HepG2 (cell line): ENCODE measurements at regions not wholly inside any gene's neighbourhood (a gene's known extent, or its start where the extent isn't known, plus 50 kb on each side); places are given as distances from the start of the nearest gene placed in this dataset.

Experiments used
- ATAC-seq: fragments of 200-7000 bp; cut with Tn5 transposase; 3 replicates; pipeline ENCODE4 v1.9.1; 2020; ENCODE audit warnings: mild to moderate bottlenecking, moderate library complexity
- BruUV-seq: library from RNA; stranded (reverse); fragments of 400-500 nt; replicated peaks from 2 replicates; lab custom pipeline; 2021; lab: Mats Ljungman, UMichigan
- CTCF ChIA-PET: fragments of 300-600 bp; formaldehyde crosslinking; extraction: SDS; loops from one replicate; lab custom pipeline; 2021; ENCODE audit warnings: low total read pairs, inconsistent platforms, low intra/inter-chr PET ratio; lab: Yijun Ruan, JAX
- POLR2A ChIA-PET: fragments of 350-600 bp; sonication (Branson Sonifier 250); formaldehyde crosslinking; loops from one replicate; lab custom pipeline; 2020; ENCODE audit warnings: antibody characterized with exemption, inconsistent platforms; lab: Yijun Ruan, JAX
- DNase-seq: peaks from one replicate; pipeline ENCODE4 v3.0.0-alpha.2; 2015; ENCODE audit warnings: low spot score
- FAIRE-seq: peaks from 3 replicates; lab custom pipeline; 2011; peaks lifted over from hg19 to GRCh38; lab: Jason Lieb, UNC
- H2AFZ ChIP-seq: one replicate; pipeline ENCODE4 v1.6.1; 2011; ENCODE audit warnings: low read length, inconsistent platforms
- H3K27ac ChIP-seq: fragments of 300-600 bp; 3 replicates; pipeline ENCODE4 v1.8.0; 2011; ENCODE audit warnings: mixed run types, mild to moderate bottlenecking, mixed read lengths, low read length, inconsistent platforms; ENCODE audit not compliant: insufficient read depth; ENCODE audit errors: extremely low read length
- H3K27me3 ChIP-seq, 2 experiments: fragments of 200-600 bp in 1 of 2; 2 replicates in 1 of 2; 3 replicates in 1 of 2; pipeline versions ENCODE4 v1.6.0 to v1.8.0; 2011; ENCODE audit warnings: low read length in 2 of 2, mild to moderate bottlenecking in 2 of 2, moderate library complexity in 2 of 2, inconsistent platforms in 1 of 2; ENCODE audit not compliant: insufficient read depth in 2 of 2, control insufficient read depth in 1 of 2
- H3K36me3 ChIP-seq, 2 experiments: fragments of 200-600 bp in 1 of 2; replicated peaks in 1 of 2; 2 replicates in 1 of 2; 3 replicates in 1 of 2; pipeline versions ENCODE4 v1.5.1 to v1.8.0; 2011; ENCODE audit warnings: low read length in 2 of 2, inconsistent platforms in 1 of 2; ENCODE audit not compliant: insufficient read depth in 2 of 2, control insufficient read depth in 1 of 2
- H3K4me1 ChIP-seq: 2 replicates; pipeline ENCODE4 v1.5.1; 2012; ENCODE audit warnings: low read length, inconsistent platforms; ENCODE audit not compliant: insufficient read depth
- H3K4me2 ChIP-seq: 2 replicates; pipeline ENCODE4 v1.6.0; 2011; ENCODE audit warnings: low read depth, low read length, inconsistent platforms
- H3K4me3 ChIP-seq, 3 experiments: fragments of 200-600 bp in 1 of 3; sonication (generic), shearing (Covaris generic) in 1 of 3; replicated peaks in 1 of 3; 2 replicates each; pipeline ENCODE4 v1.5.1; 2011 to 2016; ENCODE audit warnings: low read length in 3 of 3, inconsistent platforms in 2 of 3, low read depth in 2 of 3, mild to moderate bottlenecking in 2 of 3, control low read depth in 1 of 3, mixed read lengths in 1 of 3; ENCODE audit not compliant: insufficient read depth in 1 of 3
- H3K79me2 ChIP-seq: one replicate; pipeline ENCODE4 v1.6.1; 2011; ENCODE audit warnings: low read length, inconsistent platforms; ENCODE audit not compliant: insufficient read depth
- H3K9ac ChIP-seq: 2 replicates; pipeline ENCODE4 v1.6.0; 2011; ENCODE audit warnings: mild to moderate bottlenecking, low read depth, low read length, inconsistent platforms; ENCODE audit not compliant: insufficient read depth
- H3K9me3 ChIP-seq: 2 replicates; pipeline ENCODE4 v1.5.1; 2012; ENCODE audit warnings: mild to moderate bottlenecking, low read length
- H4K20me1 ChIP-seq: 2 replicates; pipeline ENCODE4 v1.6.0; 2011; ENCODE audit warnings: inconsistent platforms, mild to moderate bottlenecking, low read length, moderate library complexity; ENCODE audit not compliant: insufficient read depth
- CHD2 ChIP-seq: IDR thresholded peaks from 2 replicates; pipeline ENCODE4 v1.6.1; 2011; ENCODE audit warnings: low read depth, low read length, improper control_type of control experiment
- HNRNPH1 ChIP-seq: fragments of 200-400 bp; formaldehyde crosslinking; optimal IDR thresholded peaks from 2 replicates; pipeline ENCODE3; 2017; ENCODE audit warnings: mild to moderate bottlenecking, low read depth, low read length
- HNRNPK ChIP-seq: fragments of 200-400 bp; formaldehyde crosslinking; IDR thresholded peaks from 2 replicates; pipeline ENCODE4 v1.6.1; 2018; ENCODE audit warnings: low read length, low read depth, moderate library complexity, mild to moderate bottlenecking; ENCODE audit not compliant: poor library complexity, severe bottlenecking
- MAFF ChIP-seq: IDR thresholded peaks from 2 replicates; pipeline ENCODE4 v1.6.1; 2011; ENCODE audit warnings: low read depth, low read length, improper control_type of control experiment
- MAFK ChIP-seq, 2 experiments: IDR thresholded peaks in 1 of 2; conservative IDR thresholded peaks in 1 of 2; 2 replicates each; pipeline ENCODE4 v1.6.1; 2011; ENCODE audit warnings: improper control_type of control experiment in 2 of 2, low read length in 2 of 2
- MTERF4 ChIP-seq: sonication (generic); formaldehyde crosslinking; IDR thresholded peaks from 2 replicates; pipeline ENCODE4 v1.8.0; 2023; ENCODE audit warnings: mild to moderate bottlenecking, missing genetic modification reagents
- PLSCR1 ChIP-seq: sonication (generic); formaldehyde crosslinking; IDR thresholded peaks from 2 replicates; pipeline ENCODE4 v1.5.0; 2020; ENCODE audit warnings: missing genetic modification reagents, mild to moderate bottlenecking, borderline replicate concordance
- RBFOX2 ChIP-seq: fragments of 200-400 bp; formaldehyde crosslinking; IDR thresholded peaks from 2 replicates; pipeline ENCODE4 v1.6.1; 2017; ENCODE audit warnings: low read depth, mild to moderate bottlenecking, low read length
- TEF ChIP-seq: sonication (generic); formaldehyde crosslinking; IDR thresholded peaks from 2 replicates; pipeline ENCODE4 v1.5.0; 2020; ENCODE audit warnings: missing genetic modification reagents
- ZNF224 ChIP-seq: sonication (generic); formaldehyde crosslinking; IDR thresholded peaks from 2 replicates; pipeline ENCODE4 v1.5.0; 2020; ENCODE audit warnings: mild to moderate bottlenecking, missing genetic modification reagents
- WGBS: methylation state at CpG from one replicate; pipeline ENCODE4 v1.1.6; 2017; ENCODE audit warnings: low lambda C conversion rate; 5-methylcytosine and 5-hydroxymethylcytosine counted together
- in situ Hi-C: cut with HindIII; loops from 2 replicates; pipeline ENCODE4 v1.10.0; 2017; ENCODE audit warnings: low pct_unique_long_range_greater_than_20kb; ENCODE audit not compliant: extremely low pct_ligation_motif_present
- intact Hi-C: fragments of 100-400 bp; cut with micrococcal nuclease; formaldehyde crosslinking; loops from one replicate; pipeline ENCODE4 v1.10.0; 2022; ENCODE audit not compliant: unreplicated experiment

GRCh38 chr2:175403599-175404221 is 222.2 kb upstream of the ATP5MC3 start:
- WGBS: 10% methylated on average over 1 of the region's 1 CpG
- Histone ChIP-seq H3K27ac (no peak overlapping the region), H2AFZ (no peak overlapping the region), H3K4me1 (no peaks in the 10 kb centered on the region), H3K9ac (no peak overlapping the region), H3K36me3 (no peaks in the 10 kb centered on the region), H3K27me3 (peaks cover 0 to 7% of the 10 kb centered on the region in 2 experiments; a peak in 2 of 5 replicates), H3K9me3 (no peaks in the 10 kb centered on the region), H3K4me3 (no peak overlapping the region), H4K20me1 (no peaks in the 10 kb centered on the region), H3K4me2 (no peak overlapping the region), H3K79me2 (no peaks in the 10 kb centered on the region)
- FAIRE-seq: no peak
- POLR2A ChIA-PET: no interaction called here
- intact Hi-C loops (no loop called here), in situ Hi-C loops (no loop called here)
- no peak for TF ChIP-seq HNRNPH1
- TF ChIP-seq TEF (CRISPR knock-in tag): no peak
- peak; percentile 56 for TF ChIP-seq HNRNPK
- DNase-seq: no peak
- ATAC-seq: no peak
- no TSS peak for BruUV-seq
- CTCF ChIA-PET: no interaction called here

GRCh38 chr2:175402571-175402970 is 221.1 kb upstream of the ATP5MC3 start:
- POLR2A ChIA-PET: no interaction called here
- Histone ChIP-seq H3K36me3 (no peaks in the 10 kb centered on the region), H4K20me1 (no peaks in the 10 kb centered on the region), H3K9ac (no peak overlapping the region), H3K9me3 (no peaks in the 10 kb centered on the region), H3K27me3 (peaks cover 0 to 14% of the 10 kb centered on the region in 2 experiments; a peak in 2 of 5 replicates), H2AFZ (no peak overlapping the region), H3K4me1 (no peaks in the 10 kb centered on the region), H3K27ac (no peak overlapping the region), H3K4me2 (no peak overlapping the region), H3K79me2 (no peaks in the 10 kb centered on the region), H3K4me3 (no peak overlapping the region)
- FAIRE-seq (no peak), ATAC-seq (no peak), DNase-seq (no peak)
- BruUV-seq: no TSS peak
- TF ChIP-seq ZNF224 (CRISPR knock-in tag): no peak
- peak; percentile 99 for TF ChIP-seq MAFF
- TF ChIP-seq MAFK (conservative IDR thresholded peaks at IDR 0.05 in 1 of 2, IDR thresholded peaks at IDR 0.05 in 1 of 2; ENCODE audit: low read length in 2 of 2): peak; percentile 98 to 99
- TF ChIP-seq RBFOX2: no peak
- no peak for TF ChIP-seq CHD2
- TF ChIP-seq MTERF4: no peak
- no peak for TF ChIP-seq PLSCR1
- in situ Hi-C loops (no loop called here), intact Hi-C loops (no loop called here)
- WGBS: 3% methylated on average over 2 of the region's 2 CpGs
- CTCF ChIA-PET: no interaction called here
